ENCODE measurements at regions not wholly inside any gene's neighbourhood (a gene's known extent, or its start where the extent isn't known, plus 50 kb on each side); places are given as distances from the start of the nearest gene placed in this dataset.

DNA sequence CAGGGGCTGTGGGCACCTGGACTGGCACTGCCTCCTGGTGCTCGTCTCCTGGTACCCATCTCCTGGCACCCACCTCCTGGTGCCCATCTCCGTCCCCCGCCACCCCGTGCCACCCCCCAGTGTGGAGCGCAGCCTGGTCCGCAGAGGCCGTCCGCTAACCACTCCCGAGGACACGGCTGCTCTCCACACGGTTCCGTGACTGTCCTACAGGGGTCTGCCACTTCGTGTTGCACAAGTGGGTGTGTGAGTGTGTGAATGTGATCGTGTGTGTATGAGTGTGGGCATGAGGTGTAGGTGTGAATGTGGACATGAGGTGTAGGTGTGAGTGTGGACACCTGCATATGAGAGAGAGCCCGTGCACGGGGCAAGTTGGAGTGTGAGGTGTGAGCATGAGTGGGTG, 119.4 kb upstream of the HS6ST1 start:
- WGBS: 94% methylated on average over 16 of the region's 16 CpGs
- Histone ChIP-seq H3K36me3 (ENCODE audit: insufficient read depth) (no peaks in the 10 kb centered on the region), H3K4me1 (ENCODE audit: insufficient read depth) (no peaks in the 10 kb centered on the region), H3K27ac (ENCODE audit: low read depth) (no peak overlapping the region), H3K4me3 (ENCODE audit: low read depth, low read length) (no peak overlapping the region)
- no peak for DNase-seq (ENCODE audit: extremely low spot score)

DNA sequence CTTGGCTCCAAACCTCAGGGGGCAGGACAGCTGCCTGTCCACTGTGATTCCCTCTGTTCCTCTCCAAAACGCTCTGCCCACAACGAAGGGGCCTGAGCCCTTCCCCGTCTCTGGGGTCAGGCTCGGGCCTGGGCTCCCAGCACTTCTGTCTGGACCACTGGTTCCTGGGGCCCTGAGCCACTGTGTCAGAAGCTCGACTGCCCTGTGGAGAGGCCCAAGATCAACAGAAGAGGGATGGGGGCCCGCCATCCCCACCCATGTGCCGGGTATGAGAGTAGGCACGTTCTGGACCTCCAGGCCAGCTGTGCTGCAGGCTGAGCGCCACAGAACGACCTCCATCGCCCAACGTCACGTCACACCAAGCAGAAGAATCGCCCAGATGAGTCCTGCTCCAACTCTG, 119.9 kb upstream of the HS6ST1 start:
- Histone ChIP-seq H3K4me3 (ENCODE audit: low read depth, low read length) (no peak overlapping the region), H3K4me1 (ENCODE audit: insufficient read depth) (no peaks in the 10 kb centered on the region), H3K36me3 (ENCODE audit: insufficient read depth) (no peaks in the 10 kb centered on the region), H3K27ac (ENCODE audit: low read depth) (no peak overlapping the region)
- no peak for DNase-seq (ENCODE audit: extremely low spot score)
- WGBS: 89% methylated on average over 14 of the region's 14 CpGs

DNA sequence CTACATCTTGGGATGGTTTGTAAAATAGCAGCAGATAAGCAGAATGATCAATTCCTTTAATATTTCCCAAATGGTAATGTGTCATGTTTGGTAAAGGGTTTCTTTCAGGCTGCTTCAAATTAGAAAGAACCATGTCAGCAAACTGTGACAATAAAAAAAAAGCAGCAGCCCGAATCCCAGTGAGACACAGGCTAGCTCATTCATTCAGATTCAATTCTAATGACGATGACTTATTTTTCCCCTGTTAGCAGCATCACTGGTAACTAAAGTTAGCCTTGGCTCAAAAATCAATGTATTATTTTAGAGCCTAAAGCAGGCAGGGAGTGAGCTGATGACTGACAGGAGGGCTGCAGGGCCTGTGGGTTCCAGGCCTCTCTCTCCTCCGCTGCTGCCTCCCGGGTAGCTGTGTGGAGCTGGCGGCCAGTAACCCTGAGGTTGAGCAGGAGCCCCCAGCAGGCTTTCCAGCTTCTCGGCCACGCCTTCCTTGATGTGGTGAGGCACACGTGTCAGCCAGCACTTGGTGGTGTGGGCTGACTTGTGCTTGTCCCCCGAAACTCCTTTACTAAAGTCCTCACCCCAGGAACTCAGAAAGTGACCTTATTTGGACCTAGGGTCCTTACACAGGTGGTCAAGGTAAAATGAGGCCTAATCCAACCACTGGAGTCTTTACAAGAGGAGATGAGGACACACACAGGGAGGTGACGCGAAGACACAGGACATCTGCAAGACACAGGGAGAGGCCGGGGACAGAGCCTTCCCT, 120.5 kb upstream of the HS6ST1 start:
- Histone ChIP-seq H3K4me1 (ENCODE audit: insufficient read depth) (no peaks in the 10 kb centered on the region), H3K27ac (ENCODE audit: low read depth) (no peak overlapping the region), H3K36me3 (ENCODE audit: insufficient read depth) (no peaks in the 10 kb centered on the region), H3K4me3 (ENCODE audit: low read depth, low read length) (no peak overlapping the region)
- no peak for DNase-seq (ENCODE audit: extremely low spot score)
- WGBS: 83% methylated on average over 12 of the region's 12 CpGs

DNA sequence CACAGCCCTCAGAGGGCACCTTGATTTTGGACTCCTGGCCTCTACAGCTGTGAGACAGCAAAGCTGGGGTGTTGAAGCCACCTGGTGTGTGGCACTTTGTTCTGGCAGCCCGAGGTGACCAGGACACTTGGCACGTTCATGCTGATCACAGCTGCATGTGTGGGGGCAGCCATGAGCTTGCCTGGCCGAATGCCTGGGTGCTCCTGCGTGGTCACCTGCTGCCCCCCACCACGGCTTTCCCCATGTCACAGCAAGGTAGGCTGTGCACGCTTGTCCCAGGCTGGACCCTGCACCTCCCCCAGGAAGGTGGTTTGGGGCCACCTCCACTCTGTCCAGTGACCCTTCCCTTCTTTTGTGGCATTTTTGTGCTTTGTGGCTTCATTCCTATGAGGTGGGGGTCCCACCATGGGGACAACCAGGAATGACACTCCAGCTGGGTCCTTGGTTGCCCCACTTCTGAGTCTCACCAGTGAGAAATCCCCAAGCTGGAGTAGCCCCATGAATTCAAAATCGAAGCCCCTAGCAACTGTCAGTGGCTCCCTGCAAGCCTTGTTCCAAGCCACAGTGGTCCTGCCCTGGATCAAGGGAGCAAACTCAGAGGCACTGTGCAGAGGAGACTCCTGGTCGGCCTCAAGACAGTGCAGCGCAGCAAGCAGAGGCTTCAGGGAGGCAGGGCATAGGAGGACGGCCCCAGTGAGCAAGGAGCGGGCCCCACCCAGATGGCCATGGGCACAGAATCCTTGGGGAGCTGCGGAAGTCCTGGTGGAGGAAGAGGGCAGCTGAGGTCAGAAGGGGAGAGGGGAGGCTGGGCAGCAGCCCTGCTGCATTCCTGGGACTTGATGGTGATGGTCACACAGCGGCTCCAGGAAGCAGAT, 121.4 kb upstream of the HS6ST1 start:
- Histone ChIP-seq H3K27ac (ENCODE audit: low read depth) (no peak overlapping the region), H3K36me3 (ENCODE audit: insufficient read depth) (no peaks in the 10 kb centered on the region), H3K4me1 (ENCODE audit: insufficient read depth) (no peaks in the 10 kb centered on the region), H3K4me3 (ENCODE audit: low read depth, low read length) (no peak overlapping the region)
- DNase-seq (ENCODE audit: extremely low spot score): no peak
- WGBS: 87% methylated on average over 13 of the region's 13 CpGs

DNA sequence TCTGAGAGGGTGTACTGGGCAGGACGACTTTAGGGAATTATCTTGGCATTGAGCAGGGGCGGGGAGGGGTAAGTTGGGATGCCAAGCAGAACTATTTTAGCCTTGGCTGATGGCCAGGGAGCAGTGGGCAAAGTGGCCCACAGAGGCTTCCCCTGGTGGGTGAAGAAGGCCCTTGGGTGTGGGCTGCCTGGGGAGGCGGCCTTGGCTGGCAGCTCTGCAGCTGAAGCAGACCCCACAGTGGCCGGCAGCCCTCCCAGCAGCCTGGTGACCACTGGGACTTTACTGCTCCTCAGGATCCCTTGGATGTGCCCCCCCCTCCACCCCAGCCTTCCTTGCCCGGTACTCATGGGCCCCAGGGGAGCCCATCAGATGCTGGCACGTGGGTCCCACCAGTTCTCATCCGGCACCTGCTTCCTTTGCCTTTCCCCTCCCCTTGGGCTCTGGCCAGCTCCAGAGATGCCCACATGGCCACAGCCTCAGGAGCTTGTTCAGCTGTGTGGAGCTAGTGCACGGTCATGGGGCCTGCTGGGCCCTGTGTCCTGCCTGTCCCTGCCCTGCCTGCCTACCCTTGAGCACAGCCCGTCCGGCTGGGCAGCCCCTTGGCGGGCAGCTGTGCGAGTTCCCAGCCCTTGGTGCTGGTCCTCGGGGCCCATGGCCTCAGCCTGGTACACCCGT, 122.1 kb upstream of the HS6ST1 start:
- no peak overlapping the region for H3K4me3 ChIP-seq (ENCODE audit: low read depth, low read length)
- 91% methylated on average over 14 of the region's 14 CpGs for whole genome bisulfite sequencing
- H3K27ac ChIP-seq (ENCODE audit: low read depth): no peak overlapping the region
- H3K36me3 ChIP-seq (ENCODE audit: insufficient read depth): no peaks in the 10 kb centered on the region
- H3K4me1 ChIP-seq (ENCODE audit: insufficient read depth): no peaks in the 10 kb centered on the region
- DNase-seq (ENCODE audit: extremely low spot score): no peak

DNA sequence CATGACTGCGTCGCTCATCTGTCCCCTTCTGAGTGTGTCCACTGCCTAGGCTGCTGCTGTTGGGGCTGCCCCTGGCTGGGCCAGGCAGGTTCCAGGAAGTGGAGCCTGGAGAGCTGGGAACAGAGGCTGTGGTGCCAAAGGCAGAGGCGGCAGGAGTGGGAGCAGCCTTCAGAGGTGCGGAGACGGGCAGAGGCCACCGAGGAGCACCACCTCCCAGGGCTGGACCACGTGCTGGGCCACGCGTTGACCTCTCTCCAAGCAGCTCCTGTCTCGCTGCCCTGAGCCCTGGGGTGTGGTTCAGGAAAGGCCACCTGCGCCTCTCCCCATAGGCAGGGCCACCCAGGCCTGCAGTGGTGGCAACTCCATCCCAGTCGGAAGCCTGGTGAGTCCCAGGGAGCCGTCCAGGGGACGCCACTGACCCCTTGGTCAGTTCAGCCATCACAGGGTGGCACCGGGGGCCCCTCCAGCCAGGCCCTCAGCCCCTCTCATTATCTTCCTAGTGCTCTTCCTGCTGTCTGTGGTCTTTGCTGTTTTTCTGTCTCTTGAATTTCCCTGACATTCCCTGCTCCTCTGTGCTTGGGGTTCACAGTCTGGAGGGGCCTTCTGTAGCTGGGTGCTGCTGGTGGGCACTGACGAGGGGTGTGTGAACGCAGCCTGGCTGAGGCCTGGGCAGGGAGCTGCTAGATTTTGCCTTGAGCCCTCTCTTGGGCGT, 122.8 kb upstream of the HS6ST1 start:
- DNase-seq (ENCODE audit: extremely low spot score): no peak
- no peak overlapping the region for H3K4me3 ChIP-seq (ENCODE audit: low read depth, low read length)
- WGBS: 97% methylated on average over 18 of the region's 18 CpGs
- H3K27ac ChIP-seq (ENCODE audit: low read depth): no peak overlapping the region
- H3K4me1 ChIP-seq (ENCODE audit: insufficient read depth): no peaks in the 10 kb centered on the region
- H3K36me3 ChIP-seq (ENCODE audit: insufficient read depth): no peaks in the 10 kb centered on the region

DNA sequence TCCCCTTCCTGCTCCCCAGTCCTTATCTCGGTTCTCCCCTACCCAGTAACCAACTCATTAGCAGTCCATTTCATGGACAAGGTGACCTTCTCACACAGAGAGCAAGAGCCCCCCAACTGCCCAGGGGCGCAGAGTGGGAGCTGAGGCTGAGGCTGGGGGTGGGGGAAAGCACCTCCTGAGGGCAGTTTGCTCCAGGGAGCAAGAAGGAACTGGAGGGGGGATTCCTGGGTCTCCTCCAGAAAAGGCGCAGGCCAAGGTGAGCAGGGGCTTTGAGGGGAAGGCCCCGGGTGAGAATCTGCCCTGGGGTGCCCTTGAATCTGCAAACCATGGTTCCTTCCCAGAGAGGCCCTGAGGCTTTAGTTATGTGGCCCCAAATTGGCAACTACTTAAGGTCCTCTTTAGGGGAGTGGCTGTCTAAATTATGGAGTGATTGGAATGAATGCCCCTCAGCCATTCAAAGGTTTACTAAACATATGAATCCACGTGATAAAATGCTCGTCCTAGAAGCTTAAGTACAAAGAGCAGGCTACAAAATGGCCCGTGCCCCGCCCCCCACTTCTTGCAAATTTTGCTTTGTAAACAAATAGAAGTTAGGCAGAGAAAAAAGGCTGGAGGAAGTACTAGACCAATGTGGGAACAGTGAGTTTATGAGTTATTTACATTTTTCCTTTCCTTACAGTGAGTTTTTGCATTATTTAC, 123.5 kb upstream of the HS6ST1 start:
- no peak overlapping the region for H3K27ac ChIP-seq (ENCODE audit: low read depth)
- no peaks in the 10 kb centered on the region for H3K36me3 ChIP-seq (ENCODE audit: insufficient read depth)
- H3K4me3 ChIP-seq (ENCODE audit: low read depth, low read length): no peak overlapping the region
- WGBS: 59% methylated on average over 8 of the region's 8 CpGs
- DNase-seq (ENCODE audit: extremely low spot score): peak; percentile 43
- no peaks in the 10 kb centered on the region for H3K4me1 ChIP-seq (ENCODE audit: insufficient read depth)

DNA sequence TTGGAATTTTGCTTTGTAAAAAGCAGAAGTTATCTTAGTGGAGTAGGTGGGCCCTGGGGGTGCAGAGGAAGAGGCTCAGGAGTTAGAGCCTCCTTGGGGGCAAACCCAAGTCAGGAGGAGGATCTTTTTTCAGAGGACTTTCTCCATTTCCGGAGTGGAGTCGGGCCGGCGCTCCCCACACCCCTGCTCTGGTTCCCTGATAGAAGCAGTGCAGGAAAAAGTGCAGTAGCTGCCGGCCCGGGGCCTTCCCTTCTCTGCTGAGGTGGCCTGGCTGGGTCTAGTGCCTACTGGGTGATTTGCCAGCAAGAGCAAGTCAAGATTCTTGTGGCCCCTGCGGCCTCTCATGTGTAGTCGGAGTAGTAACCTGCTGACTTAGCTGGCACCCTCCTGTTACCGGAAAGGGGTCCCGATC, 124.2 kb upstream of the HS6ST1 start:
- WGBS: 59% methylated on average over 10 of the region's 10 CpGs
- Histone ChIP-seq H3K4me1 (ENCODE audit: insufficient read depth) (no peaks in the 10 kb centered on the region), H3K4me3 (ENCODE audit: low read depth, low read length) (no peak overlapping the region), H3K36me3 (ENCODE audit: insufficient read depth) (no peaks in the 10 kb centered on the region), H3K27ac (ENCODE audit: low read depth) (no peak overlapping the region)
- DNase-seq (ENCODE audit: extremely low spot score): no peak

DNA sequence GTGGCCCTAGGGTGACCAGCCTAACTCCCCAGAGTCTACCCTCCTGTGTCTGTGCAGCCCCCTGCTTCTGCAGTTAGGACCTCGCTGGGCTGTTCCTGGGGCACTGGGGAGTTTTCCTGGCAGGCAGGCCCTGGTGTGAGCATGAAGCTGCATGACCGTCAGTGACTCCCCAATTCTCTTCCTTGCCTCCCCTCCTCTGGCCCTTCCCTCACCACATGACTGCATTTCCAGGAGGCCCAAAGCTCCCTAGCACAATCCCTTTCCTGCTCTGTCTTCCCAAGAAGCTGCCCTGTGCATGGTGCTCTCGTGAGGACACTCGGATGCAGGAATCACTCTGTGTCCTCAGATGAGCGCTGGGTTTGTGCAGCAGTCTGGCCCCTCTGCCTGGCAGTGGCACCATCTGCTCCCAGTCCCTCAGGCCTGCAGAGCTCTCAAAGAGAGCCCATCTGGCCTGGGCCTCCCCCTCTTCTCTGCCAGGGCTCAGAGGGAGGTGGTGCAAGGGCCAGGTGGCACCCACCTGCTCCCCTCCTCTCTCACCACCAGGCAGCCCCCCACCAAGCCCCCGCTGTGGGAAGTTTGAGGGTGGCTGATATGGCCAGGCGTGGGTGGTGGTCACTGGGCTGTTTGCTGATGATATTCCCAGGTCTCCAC, 125.6 kb upstream of the HS6ST1 start:
- Histone ChIP-seq H3K4me1 (ENCODE audit: insufficient read depth) (no peaks in the 10 kb centered on the region), H3K27ac (ENCODE audit: low read depth) (no peak overlapping the region), H3K4me3 (ENCODE audit: low read depth, low read length) (no peak overlapping the region), H3K36me3 (ENCODE audit: insufficient read depth) (no peaks in the 10 kb centered on the region)
- 94% methylated on average over 7 of the region's 7 CpGs for WGBS
- DNase-seq (ENCODE audit: extremely low spot score): no peak

DNA sequence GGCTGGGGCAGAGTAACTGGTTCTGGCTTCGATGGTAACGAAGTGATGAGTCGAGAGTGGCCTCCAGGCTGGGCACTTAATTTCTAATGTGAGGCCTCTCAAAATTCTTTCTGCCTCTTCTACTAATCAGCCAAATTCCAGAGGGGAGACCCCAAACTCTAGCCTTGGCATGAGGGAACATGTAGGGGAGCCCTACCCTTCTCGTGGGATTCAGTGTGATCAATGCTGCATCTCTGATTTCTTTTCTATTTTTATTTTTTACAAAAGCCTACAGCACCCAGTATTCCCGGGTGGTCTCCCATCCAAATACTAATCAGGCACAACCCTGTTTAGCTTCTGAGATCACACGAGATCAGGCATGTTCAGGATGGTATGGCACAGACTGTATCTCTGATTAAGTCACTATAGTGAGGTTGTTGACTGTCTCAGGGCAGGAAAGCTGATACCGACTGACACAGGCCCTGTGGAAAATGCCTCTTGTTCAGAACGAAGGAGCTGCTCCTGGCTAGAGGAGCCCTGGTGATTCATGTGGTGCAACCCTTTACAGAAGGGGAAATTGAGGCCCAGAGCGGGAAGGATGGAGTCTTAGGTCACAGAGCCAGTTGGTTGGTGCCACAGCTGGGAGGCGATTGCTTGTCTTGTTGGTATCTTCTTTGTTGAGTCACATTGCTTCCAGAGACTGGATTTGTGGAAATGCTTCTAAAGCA, 126.3 kb upstream of the HS6ST1 start:
- 76% methylated on average over 10 of the region's 10 CpGs for WGBS

DNA sequence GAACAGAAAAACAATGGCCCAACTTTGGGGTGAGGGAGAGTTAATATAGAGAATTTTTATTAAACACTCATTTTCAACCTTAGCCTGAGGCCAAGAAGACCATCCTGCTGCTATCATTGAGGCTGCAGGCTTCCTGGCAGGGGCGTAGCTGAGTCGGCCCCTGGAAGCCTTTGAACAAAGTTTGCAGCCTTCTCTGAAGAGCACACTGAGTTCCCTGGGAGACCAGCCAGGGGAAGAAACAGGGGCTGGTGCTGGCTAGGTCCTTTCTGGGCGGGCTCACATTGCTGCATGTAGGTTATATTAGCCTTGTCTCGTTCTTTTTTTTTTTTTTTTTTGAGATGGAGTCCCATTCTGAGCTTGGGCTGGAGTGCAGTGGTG, 126.8 kb upstream of the HS6ST1 start:
- no peak overlapping the region for H3K27ac ChIP-seq (ENCODE audit: low read depth)
- no peaks in the 10 kb centered on the region for H3K36me3 ChIP-seq (ENCODE audit: insufficient read depth)
- DNase-seq (ENCODE audit: extremely low spot score): no peak
- H3K4me1 ChIP-seq (ENCODE audit: insufficient read depth): no peaks in the 10 kb centered on the region
- 69% methylated on average over 4 of the region's 4 CpGs for WGBS
- H3K4me3 ChIP-seq (ENCODE audit: low read depth, low read length): no peak overlapping the region

More for the DNA sequence above, 126.3 kb upstream of the HS6ST1 start:
- no peak overlapping the region for H3K27ac ChIP-seq (ENCODE audit: low read depth)
- no peak for DNase-seq (ENCODE audit: extremely low spot score)
- H3K4me1 ChIP-seq (ENCODE audit: insufficient read depth): no peaks in the 10 kb centered on the region
- no peaks in the 10 kb centered on the region for H3K36me3 ChIP-seq (ENCODE audit: insufficient read depth)
- H3K4me3 ChIP-seq (ENCODE audit: low read depth, low read length): no peak overlapping the region

Measured in urinary bladder (tissue), 3 donors.